GM12892 (cell line): ENCODE measurements at regions not wholly inside any gene's neighbourhood (a gene's known extent, or its start where the extent isn't known, plus 50 kb on each side); places are given as distances from the start of the nearest gene placed in this dataset.
"Not testable (repeated sequence)": the region's sequence is repeated elsewhere in the genome, so short reads cannot be mapped to it uniquely, and the experiment has no call there.

Experiments used
- DNase-seq: peaks from one replicate; pipeline ENCODE4 v3.0.0; 2011; ENCODE audit not compliant: insufficient read length
- FAIRE-seq: peaks from 2 replicates; lab custom pipeline; 2011; peaks lifted over from hg19 to GRCh38; lab: Jason Lieb, UNC
- POLR2A ChIP-seq: IDR thresholded peaks from 2 replicates; pipeline ENCODE4 v1.6.1; 2011; ENCODE audit warnings: low read depth, low read length, control low read depth
- POLR2AphosphoS5 ChIP-seq: IDR thresholded peaks from 2 replicates; pipeline ENCODE4 v1.6.1; 2011; ENCODE audit warnings: low read depth, low read length, control low read depth
- TAF1 ChIP-seq: IDR thresholded peaks from 2 replicates; pipeline ENCODE4 v1.6.1; 2011; ENCODE audit warnings: low read depth, mild to moderate bottlenecking, control low read depth, low read length, borderline replicate concordance

- FAIRE-seq (no peak), DNase-seq (no peak)
- no peak for TF ChIP-seq POLR2AphosphoS5
- TF ChIP-seq TAF1 = no peak
- TF ChIP-seq POLR2A = no peak
Observed at GRCh38 chr10:22111705-22112104, 106.1 kb downstream of the EBLN1 start.

DNA sequence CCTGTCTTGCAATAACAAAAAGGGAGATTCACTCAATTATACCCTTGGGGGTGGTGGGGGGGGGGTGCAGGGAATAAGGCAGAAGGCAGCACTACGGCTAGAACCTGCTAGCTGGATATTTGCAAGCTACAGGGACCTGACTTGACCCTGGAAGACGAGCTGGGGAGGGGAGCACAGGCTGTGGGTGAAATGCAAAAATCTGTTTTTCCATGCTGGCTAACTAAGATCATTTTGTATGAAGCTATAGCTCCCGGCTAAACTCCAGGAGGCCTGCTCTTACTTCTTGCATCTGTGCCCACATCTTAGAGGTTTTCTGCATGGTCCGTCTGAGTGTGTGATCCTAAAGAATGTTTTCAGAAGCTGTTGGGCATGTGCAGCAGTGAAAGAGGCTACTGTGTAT, 106.6 kb downstream of the EBLN1 start:
- FAIRE-seq (no peak), DNase-seq (no peak)
- TF ChIP-seq POLR2AphosphoS5 = no peak
- no peak for TF ChIP-seq TAF1
- TF ChIP-seq POLR2A = no peak

GRCh38 chr10:22110761-22111160, 107.1 kb downstream of the EBLN1 start:
- DNase-seq (no peak), FAIRE-seq (no peak)
- TF ChIP-seq TAF1 (no peak), POLR2AphosphoS5 (no peak), POLR2A (no peak)

- no peak for TF ChIP-seq POLR2A
- TF ChIP-seq POLR2AphosphoS5 = no peak
- no peak for TF ChIP-seq TAF1
- no peak for FAIRE-seq
- no peak for DNase-seq
Observed at GRCh38 chr10:22105270-22105669, 101.7 kb upstream of the DNAJC1 start.

DNA sequence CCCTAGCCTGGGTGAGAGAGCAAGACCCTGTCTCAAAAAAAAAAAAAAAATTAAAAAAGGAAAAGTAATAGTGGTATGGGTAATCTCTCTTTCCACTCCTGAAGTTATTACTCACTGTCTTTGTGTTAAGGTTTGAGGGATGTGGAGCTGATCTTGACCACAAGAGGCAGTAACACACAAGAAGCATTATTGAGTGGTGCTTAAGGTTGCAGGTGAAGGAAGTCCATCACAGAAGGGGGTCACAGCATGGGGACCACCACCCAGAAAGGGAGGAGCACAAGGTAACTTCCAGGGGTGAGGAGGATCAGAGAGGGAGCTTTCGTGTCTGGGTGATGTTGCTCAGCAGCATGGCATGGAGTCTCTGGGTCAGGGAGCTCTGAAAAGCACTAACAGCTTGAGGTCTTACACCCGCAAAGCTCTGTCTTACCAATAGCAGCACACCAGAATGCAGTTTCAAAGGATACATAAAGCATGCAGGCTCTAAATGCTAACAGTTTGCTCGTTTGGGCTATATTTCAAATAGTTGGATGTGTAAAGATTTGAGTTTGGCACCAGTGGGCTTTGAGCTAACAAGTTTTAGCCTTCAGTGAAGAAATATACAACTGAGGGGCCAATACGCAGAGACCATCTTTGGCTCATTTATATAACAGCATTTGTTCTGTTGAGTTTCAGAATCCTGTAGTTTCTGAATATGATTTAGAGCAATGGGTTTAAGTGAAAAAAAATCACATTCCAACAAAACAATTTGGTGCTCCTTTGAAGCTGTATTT, 100.4 kb upstream of the DNAJC1 start:
- DNase-seq = peak; percentile 3
- no peak for TF ChIP-seq POLR2A
- no peak for TF ChIP-seq TAF1
- TF ChIP-seq POLR2AphosphoS5 = no peak
- no peak for FAIRE-seq

GRCh38 chr10:22097696-22098095, 94.2 kb upstream of the DNAJC1 start:
- no peak for FAIRE-seq
- TF ChIP-seq POLR2A (no peak), POLR2AphosphoS5 (no peak), TAF1 (no peak)
- DNase-seq = no peak

GRCh38 chr10:22091260-22091659, 87.7 kb upstream of the DNAJC1 start:
- FAIRE-seq = not testable (repeated sequence)

GRCh38 chr10:22087402-22087738, 83.8 kb upstream of the DNAJC1 start:
- no peak for TF ChIP-seq POLR2AphosphoS5
- TF ChIP-seq TAF1 = no peak
- TF ChIP-seq POLR2A = no peak
- FAIRE-seq = no peak
- no peak for DNase-seq

More at GRCh38 chr10:22091260-22091659, 87.7 kb upstream of the DNAJC1 start:
- not testable (repeated sequence) for DNase-seq

GRCh38 chr10:22086730-22087401, 83.3 kb upstream of the DNAJC1 start:
- TF ChIP-seq TAF1 (no peak), POLR2A (no peak), POLR2AphosphoS5 (no peak)
- FAIRE-seq = no peak
- no peak for DNase-seq

DNA sequence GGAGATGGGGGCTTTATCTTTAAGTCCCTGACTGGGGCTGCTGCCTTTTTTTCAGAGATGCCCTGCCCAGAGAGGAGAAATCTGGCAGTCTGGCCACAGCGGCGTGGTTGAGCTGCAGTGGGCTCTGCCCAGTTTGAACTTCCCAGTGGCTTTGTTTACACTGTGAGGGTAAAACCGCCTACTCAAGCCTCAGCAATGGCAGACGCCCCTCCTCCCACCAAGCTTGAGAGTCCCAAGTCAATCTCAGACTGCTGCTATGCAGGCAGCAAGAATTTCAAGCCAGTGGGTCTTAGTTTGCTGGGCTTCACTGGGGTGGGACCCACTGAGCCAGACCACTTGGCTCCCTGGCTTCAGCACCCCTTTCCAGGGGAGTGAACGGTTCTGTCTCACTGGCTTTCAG, 76.4 kb upstream of the DNAJC1 start:
- DNase-seq, FAIRE-seq: not testable (repeated sequence)

- no peak for TF ChIP-seq POLR2AphosphoS5
- TF ChIP-seq POLR2A = no peak
- FAIRE-seq = no peak
- DNase-seq = no peak
Observed at GRCh38 chr10:22071332-22071731, 67.8 kb upstream of the DNAJC1 start.

DNA sequence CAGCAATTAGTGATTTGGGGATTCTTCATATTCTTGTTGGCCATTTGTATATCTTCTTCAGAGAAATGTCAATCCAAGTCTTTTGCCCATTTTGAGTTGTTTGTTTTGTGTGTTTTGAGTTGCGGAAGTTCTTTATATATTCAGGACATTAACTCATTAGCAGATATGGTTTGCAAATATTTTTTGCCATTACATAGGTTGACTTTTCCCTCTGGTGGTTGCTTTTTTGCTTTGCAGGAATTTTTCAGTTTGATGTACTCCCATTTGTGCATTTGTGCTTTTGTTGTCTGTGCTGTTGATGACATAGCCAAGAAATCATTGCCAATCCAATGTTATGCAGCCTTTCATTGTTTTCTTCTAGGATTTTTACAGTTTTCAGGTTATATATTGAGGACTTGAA, 63.6 kb upstream of the DNAJC1 start:
- no peak for DNase-seq
- FAIRE-seq = no peak
- no peak for TF ChIP-seq POLR2A
- TF ChIP-seq TAF1 = no peak
- TF ChIP-seq POLR2AphosphoS5 = no peak

DNA sequence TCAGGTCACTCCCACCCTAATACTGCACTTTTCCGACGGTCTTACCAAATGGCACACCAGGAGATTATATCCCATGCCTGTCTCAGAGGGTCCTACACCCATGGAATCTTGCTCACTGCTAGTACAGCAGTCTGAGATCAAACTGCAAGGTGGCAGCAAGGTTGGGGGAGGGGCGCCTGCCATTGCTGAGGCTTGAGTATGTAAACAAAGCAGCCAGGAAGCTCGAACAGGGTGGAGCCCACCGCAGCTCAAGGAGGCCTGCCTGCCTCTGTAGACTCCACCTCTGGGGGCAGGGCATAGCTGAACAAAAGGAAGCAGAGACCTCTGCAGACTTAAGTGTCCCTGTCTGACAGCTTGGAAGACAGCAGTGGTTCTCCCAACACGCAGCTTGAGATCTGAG, 57.5 kb upstream of the DNAJC1 start:
- not testable (repeated sequence) for DNase-seq, FAIRE-seq
